HCT116 (cell line): ENCODE measurements at regions not wholly inside any gene's neighbourhood (a gene's known extent, or its start where the extent isn't known, plus 50 kb on each side); places are given as distances from the start of the nearest gene placed in this dataset.

Experiments
- ATAC-seq: fragments of 200-7000 bp; cut with Tn5 transposase; 2 replicates; pipeline ENCODE4 v1.9.1; 2020; ENCODE audit warnings: mild to moderate bottlenecking, moderate library complexity
- BruUV-seq: library from RNA; stranded (reverse); fragments of 400-500 nt; replicated peaks from 2 replicates; lab custom pipeline; 2021; lab: Mats Ljungman, UMichigan
- CTCF ChIA-PET: fragments of 300-600 bp; sonication (Branson Sonifier 250); formaldehyde crosslinking; loops from one replicate; lab custom pipeline; 2021; ENCODE audit warnings: antibody characterized with exemption; lab: Charles Lee
- POLR2A ChIA-PET: fragments of 300-600, 350-600 bp; sonication (Branson Sonifier 250); formaldehyde crosslinking; loops from one replicate; lab custom pipeline; 2021; ENCODE audit warnings: antibody characterized with exemption; lab: Charles Lee
- RAD21 ChIA-PET, 2 experiments: fragments of 300-600 bp; sonication (Branson Sonifier 250); formaldehyde crosslinking; loops; one replicate each; lab custom pipeline; 2023; ENCODE audit warnings: low total read pairs in 2 of 2; ENCODE audit not compliant: uncharacterized antibody in 2 of 2, unreplicated experiment in 2 of 2, low non-redundant PET in 1 of 2; lab: Charles Lee
- DNase-seq: peaks from one replicate; pipeline ENCODE4 v3.0.0-alpha.2; 2010; ENCODE audit warnings: low read depth, low spot score
- H2AFZ ChIP-seq: fragments of 200-600 bp; shearing (Covaris generic), sonication (generic); 2 replicates; pipeline ENCODE4 v1.6.1; 2017; ENCODE audit warnings: low read depth, mixed run types, mixed read lengths, antibody characterized with exemption, low read length; ENCODE audit not compliant: poor library complexity, severe bottlenecking
- H3K27ac ChIP-seq: 2 replicates; pipeline ENCODE4 v1.5.1; 2012; ENCODE audit warnings: low read depth, low read length
- H3K27me3 ChIP-seq: fragments of 200-600 bp; sonication (generic); 2 replicates; pipeline ENCODE4 v1.6.1; 2016; ENCODE audit warnings: mixed run types, low read length, mixed read lengths; ENCODE audit not compliant: insufficient read depth
- H3K36me3 ChIP-seq, 2 experiments: fragments of 200-500 bp in 1 of 2; fragments of 200-600 bp in 1 of 2; sonication (Bioruptor generic) in 1 of 2; sonication (generic) in 1 of 2; 2 replicates each; pipeline versions ENCODE4 v1.5.1 to v1.6.1; 2014 to 2016; ENCODE audit warnings: low read length in 2 of 2, inconsistent platforms in 1 of 2, mixed read lengths in 1 of 2, mixed run types in 1 of 2; ENCODE audit not compliant: insufficient read depth in 2 of 2, control insufficient read depth in 1 of 2
- H3K4me1 ChIP-seq, 2 experiments: fragments of 200-600 bp in 1 of 2; sonication (generic) in 1 of 2; 2 replicates each; pipeline versions ENCODE4 v1.5.1 to v1.6.1; 2012 to 2017; ENCODE audit warnings: low read length in 2 of 2, inconsistent platforms in 1 of 2, mild to moderate bottlenecking in 1 of 2, mixed read lengths in 1 of 2, mixed run types in 1 of 2, moderate library complexity in 1 of 2; ENCODE audit not compliant: insufficient read depth in 2 of 2, control insufficient read depth in 1 of 2
- H3K4me2 ChIP-seq: fragments of 200-600 bp; sonication (generic); 2 replicates; pipeline ENCODE4 v1.6.1; 2017; ENCODE audit warnings: mixed run types, low read length, mixed read lengths
- H3K4me3 ChIP-seq, 2 experiments: fragments of 200-600 bp in 1 of 2; sonication (generic) in 1 of 2; replicated peaks in 1 of 2; 2 replicates each; pipeline ENCODE4 v1.5.1; 2011 to 2016; ENCODE audit warnings: low read length in 2 of 2, control low read depth in 1 of 2, low read depth in 1 of 2, mild to moderate bottlenecking in 1 of 2, mixed read lengths in 1 of 2, mixed run types in 1 of 2
- H3K79me2 ChIP-seq: fragments of 200-600 bp; sonication (generic); 2 replicates; pipeline ENCODE4 v1.6.1; 2017; ENCODE audit warnings: mild to moderate bottlenecking, mixed run types, low read length, moderate library complexity, mixed read lengths; ENCODE audit not compliant: insufficient read depth
- H3K9ac ChIP-seq: fragments of 200-600 bp; sonication (generic); 2 replicates; pipeline ENCODE4 v1.6.1; 2016; ENCODE audit warnings: low read length, mixed read lengths
- H3K9me2 ChIP-seq: fragments of 200-600 bp; sonication (generic), shearing (Covaris generic); 2 replicates; pipeline ENCODE4 v1.6.1; 2017; ENCODE audit warnings: mixed run types, mild to moderate bottlenecking, moderate library complexity; ENCODE audit not compliant: insufficient read depth
- H3K9me3 ChIP-seq, 2 experiments: fragments of 200-500 bp in 1 of 2; fragments of 200-600 bp in 1 of 2; sonication (Bioruptor generic) in 1 of 2; sonication (generic) in 1 of 2; 2 replicates each; pipeline ENCODE4 v1.6.1; 2014 to 2017; ENCODE audit warnings: low read length in 2 of 2, mixed read lengths in 2 of 2, inconsistent platforms in 1 of 2, low read depth in 1 of 2, mild to moderate bottlenecking in 1 of 2, mixed run types in 1 of 2, moderate library complexity in 1 of 2; ENCODE audit not compliant: control insufficient read depth in 1 of 2, insufficient read depth in 1 of 2
- H4K20me1 ChIP-seq: fragments of 200-600 bp; sonication (generic), shearing (Covaris generic); 2 replicates; pipeline ENCODE4 v1.6.1; 2017; ENCODE audit warnings: mixed run types, mild to moderate bottlenecking, moderate library complexity; ENCODE audit not compliant: insufficient read depth
- ATF3 ChIP-seq: IDR thresholded peaks from 2 replicates; pipeline ENCODE4 v1.6.1; 2012
- ELF1 ChIP-seq: IDR thresholded peaks from 2 replicates; pipeline ENCODE4 v1.6.1; 2012; ENCODE audit warnings: low read depth, borderline replicate concordance
- FOSL1 ChIP-seq: IDR thresholded peaks from 2 replicates; pipeline ENCODE4 v1.6.1; 2012; ENCODE audit warnings: low read depth
- JUND ChIP-seq: IDR thresholded peaks from 2 replicates; pipeline ENCODE4 v1.6.1; 2012
- POLR2AphosphoS5 ChIP-seq: IDR thresholded peaks from 2 replicates; pipeline ENCODE4 v1.6.1; 2011; ENCODE audit warnings: mild to moderate bottlenecking, low read depth, low read length, moderate library complexity
- RAD21 ChIP-seq: IDR thresholded peaks from 2 replicates; pipeline ENCODE4 v1.6.1; 2012; ENCODE audit warnings: low read depth, mild to moderate bottlenecking
- REST ChIP-seq: IDR thresholded peaks from 2 replicates; pipeline ENCODE4 v1.6.1; 2012; ENCODE audit warnings: low read depth
- SIN3A ChIP-seq: IDR thresholded peaks from 2 replicates; pipeline ENCODE4 v1.6.1; 2012; ENCODE audit warnings: low read depth
- YY1 ChIP-seq: IDR thresholded peaks from 2 replicates; pipeline ENCODE4 v1.6.1; 2011; ENCODE audit warnings: low read length, low read depth, moderate library complexity, mild to moderate bottlenecking; ENCODE audit not compliant: insufficient replicate concordance; ENCODE audit errors: extremely low read depth
- ZNF274 ChIP-seq: fragments of 200-500 bp; sonication (Bioruptor generic); IDR thresholded peaks from 2 replicates; pipeline ENCODE4 v1.6.1; 2014; ENCODE audit warnings: mild to moderate bottlenecking, low read depth, low read length, inconsistent platforms
- intact Hi-C: fragments of 100-400 bp; cut with micrococcal nuclease; formaldehyde crosslinking; loops from 2 replicates; pipeline ENCODE4 v1.10.0; 2022

GRCh38 chr4:110292994-110293744, 94.8 kb upstream of the ELOVL6 start:
- RAD21 ChIA-PET: no interaction called here
- H3K9ac ChIP-seq: no peak overlapping the region
- POLR2A ChIA-PET: no interaction called here
- DNase-seq: no peak
- no peak overlapping the region for H3K27ac ChIP-seq
- intact Hi-C loops: no loop called here
- CTCF ChIA-PET: no interaction called here
- no peak for ATAC-seq
- H3K9me2 ChIP-seq: no peaks in the 10 kb centered on the region
- H3K4me1 ChIP-seq: peaks cover 0 to 12% of the 10 kb centered on the region in 2 experiments; a peak in 2 of 4 replicates
- no peak overlapping the region for H2AFZ ChIP-seq
- no peak overlapping the region for H3K4me3 ChIP-seq
- TF ChIP-seq POLR2AphosphoS5 (no peak), REST (no peak), RAD21 (no peak), ZNF274 (no peak), ELF1 (no peak), YY1 (no peak), ATF3 (no peak), FOSL1 (no peak), SIN3A (no peak), JUND (no peak)
- no peaks in the 10 kb centered on the region for H3K27me3 ChIP-seq
- no peaks in the 10 kb centered on the region for H4K20me1 ChIP-seq
- no peak overlapping the region for H3K4me2 ChIP-seq
- no peaks in the 10 kb centered on the region for H3K36me3 ChIP-seq
- BruUV-seq: no TSS peak
- H3K9me3 ChIP-seq: no peaks in the 10 kb centered on the region
- no peaks in the 10 kb centered on the region for H3K79me2 ChIP-seq
